H9 (cell line): ENCODE measurements at regions not wholly inside any gene's neighbourhood (a gene's known extent, or its start where the extent isn't known, plus 50 kb on each side); places are given as distances from the start of the nearest gene placed in this dataset.

Experiments
- DNase-seq: peaks from one replicate; pipeline ENCODE4 v3.0.0-alpha.2; 2017
- H2AFZ ChIP-seq: one replicate; pipeline ENCODE4 v1.6.1; 2013; ENCODE audit warnings: mild to moderate bottlenecking, low read length, control low read depth, moderate library complexity
- H2AK5ac ChIP-seq: 2 replicates; pipeline ENCODE4 v1.6.1; 2013; ENCODE audit warnings: low read length, control low read depth, mixed read lengths; ENCODE audit not compliant: insufficient read length
- H2BK120ac ChIP-seq: one replicate; pipeline ENCODE4 v1.6.1; 2013; ENCODE audit warnings: low read depth, mild to moderate bottlenecking, low read length, control low read depth, inconsistent platforms; ENCODE audit not compliant: poor library complexity, severe bottlenecking
- H2BK12ac ChIP-seq: 2 replicates; pipeline ENCODE4 v1.6.1; 2013; ENCODE audit warnings: low read length, control low read depth, mixed read lengths, low read depth; ENCODE audit not compliant: insufficient read length
- H2BK15ac ChIP-seq: 2 replicates; pipeline ENCODE4 v1.6.1; 2013; ENCODE audit warnings: low read depth, low read length, control low read depth
- H2BK20ac ChIP-seq: one replicate; pipeline ENCODE4 v1.6.1; 2013; ENCODE audit warnings: low read depth, mild to moderate bottlenecking, low read length, control low read depth, inconsistent platforms; ENCODE audit not compliant: poor library complexity, severe bottlenecking
- H2BK5ac ChIP-seq: 2 replicates; pipeline ENCODE4 v1.6.1; 2013; ENCODE audit warnings: low read length, control low read depth, mixed read lengths; ENCODE audit not compliant: insufficient read length
- H3K14ac ChIP-seq: 2 replicates; pipeline ENCODE4 v1.6.1; 2013; ENCODE audit warnings: low read length, control low read depth; ENCODE audit not compliant: insufficient read depth
- H3K18ac ChIP-seq: 2 replicates; pipeline ENCODE4 v1.6.1; 2013; ENCODE audit warnings: low read depth, mild to moderate bottlenecking, mixed read lengths, low read length, control low read depth; ENCODE audit not compliant: insufficient read length
- H3K23ac ChIP-seq: 2 replicates; pipeline ENCODE4 v1.6.1; 2013; ENCODE audit warnings: low read length, control low read depth, mixed read lengths, low read depth; ENCODE audit not compliant: insufficient read length
- H3K23me2 ChIP-seq: 2 replicates; pipeline ENCODE4 v1.6.1; 2013; ENCODE audit warnings: low read depth, mild to moderate bottlenecking, mixed read lengths, low read length, control low read depth; ENCODE audit not compliant: insufficient read length, poor library complexity, severe bottlenecking
- H3K27ac ChIP-seq: 2 replicates; pipeline ENCODE4 v1.5.1; 2013; ENCODE audit warnings: low read length, control low read depth, mixed read lengths, low read depth; ENCODE audit not compliant: insufficient read length
- H3K27me3 ChIP-seq: 2 replicates; pipeline ENCODE4 v1.6.1; 2013; ENCODE audit warnings: low read length, control low read depth, inconsistent platforms; ENCODE audit not compliant: insufficient read depth
- H3K4ac ChIP-seq: 2 replicates; pipeline ENCODE4 v1.6.1; 2013; ENCODE audit warnings: low read depth, mild to moderate bottlenecking, control low read depth, inconsistent platforms, low read length, moderate library complexity
- H3K4me1 ChIP-seq: 2 replicates; pipeline ENCODE4 v1.6.1; 2013; ENCODE audit warnings: low read length, control low read depth, inconsistent platforms; ENCODE audit not compliant: insufficient read depth
- H3K4me2 ChIP-seq: 2 replicates; pipeline ENCODE4 v1.6.1; 2013; ENCODE audit warnings: low read length, control low read depth, mixed read lengths; ENCODE audit not compliant: insufficient read length, insufficient read depth
- H3K56ac ChIP-seq: 2 replicates; pipeline ENCODE4 v1.6.1; 2013; ENCODE audit warnings: low read depth, mild to moderate bottlenecking, mixed read lengths, low read length, control low read depth; ENCODE audit not compliant: insufficient read length
- H3K79me1 ChIP-seq: 2 replicates; pipeline ENCODE4 v1.6.1; 2013; ENCODE audit warnings: low read depth, mild to moderate bottlenecking, moderate library complexity, low read length, control low read depth, inconsistent platforms; ENCODE audit not compliant: insufficient read depth, poor library complexity, severe bottlenecking
- H3K79me2 ChIP-seq: 2 replicates; pipeline ENCODE4 v1.6.1; 2013; ENCODE audit warnings: low read length, control low read depth, inconsistent platforms; ENCODE audit not compliant: insufficient read depth
- H3K9ac ChIP-seq: 2 replicates; pipeline ENCODE4 v1.6.1; 2013; ENCODE audit warnings: low read length, control low read depth, mixed read lengths; ENCODE audit not compliant: insufficient read length; ENCODE audit errors: extremely low read depth
- H3K9me3 ChIP-seq: one replicate; pipeline ENCODE4 v1.6.1; 2013; ENCODE audit warnings: low read depth, low read length, inconsistent platforms; ENCODE audit not compliant: control insufficient read depth
- H3T11ph ChIP-seq: one replicate; pipeline ENCODE4 v1.6.1; 2013; ENCODE audit warnings: mild to moderate bottlenecking, low read length, control low read depth, inconsistent platforms
- H4K20me1 ChIP-seq: one replicate; pipeline ENCODE4 v1.6.1; 2013; ENCODE audit not compliant: control insufficient read depth, insufficient read length, insufficient read depth
- H4K5ac ChIP-seq: 2 replicates; pipeline ENCODE4 v1.6.1; 2013; ENCODE audit warnings: low read depth, mild to moderate bottlenecking, mixed read lengths, low read length, control low read depth; ENCODE audit not compliant: insufficient read length
- H4K8ac ChIP-seq: replicated peaks from 2 replicates; pipeline ENCODE4 v1.6.1; 2013; ENCODE audit warnings: low read length, control low read depth, mixed read lengths, low read depth; ENCODE audit not compliant: insufficient read length
- H4K91ac ChIP-seq: 2 replicates; pipeline ENCODE4 v1.6.1; 2013; ENCODE audit warnings: low read depth, mild to moderate bottlenecking, moderate library complexity, mixed read lengths, low read length, control low read depth; ENCODE audit not compliant: insufficient read length
- H3K27ac Mint-ChIP-seq, 3 experiments: 2 replicates in 2 of 3; 3 replicates in 1 of 3; pipeline ENCODE4 v1.8.0; 2020 to 2021; ENCODE audit warnings: mixed read lengths in 3 of 3, mild to moderate bottlenecking in 1 of 3, moderate library complexity in 1 of 3
- H3K27me3 Mint-ChIP-seq: 2 replicates; pipeline ENCODE4 v1.8.0; 2021; ENCODE audit warnings: low read depth, mild to moderate bottlenecking, moderate library complexity, mixed read lengths
- H3K36me3 Mint-ChIP-seq, 3 experiments: 2 replicates in 2 of 3; 3 replicates in 1 of 3; pipeline ENCODE4 v1.8.0; 2020 to 2021; ENCODE audit warnings: low read depth in 3 of 3, mixed read lengths in 3 of 3; ENCODE audit not compliant: insufficient read depth in 1 of 3
- H3K4me1 Mint-ChIP-seq, 2 experiments: 2 replicates each; pipeline ENCODE4 v1.8.0; 2020; ENCODE audit warnings: mixed read lengths in 2 of 2
- H3K4me3 Mint-ChIP-seq, 2 experiments: 2 replicates in 1 of 2; 3 replicates in 1 of 2; pipeline ENCODE4 v1.8.0; 2020 to 2021; ENCODE audit warnings: mild to moderate bottlenecking in 2 of 2, mixed read lengths in 2 of 2, moderate library complexity in 1 of 2
- H3K9me3 Mint-ChIP-seq, 2 experiments: 2 replicates in 1 of 2; 3 replicates in 1 of 2; pipeline ENCODE4 v1.8.0; 2020; ENCODE audit warnings: mild to moderate bottlenecking in 2 of 2, mixed read lengths in 2 of 2, moderate library complexity in 1 of 2
- CTCF ChIP-seq: fragments of 200-600 bp; sonication (generic); conservative IDR thresholded peaks from 3 replicates; pipeline ENCODE4 v1.8.0; 2021; ENCODE audit warnings: antibody characterized with exemption, mild to moderate bottlenecking
- WGBS: extraction: QIAGEN DNeasy Blood & Tissue Kit; methylation state at CpG from one replicate; pipeline ENCODE4 v1.1.7; 2013; ENCODE audit warnings: missing lambda C conversion rate, low lambda C conversion rate, mixed read lengths; ENCODE audit not compliant: insufficient read length; ENCODE audit errors: extremely low coverage; 5-methylcytosine and 5-hydroxymethylcytosine counted together

DNA sequence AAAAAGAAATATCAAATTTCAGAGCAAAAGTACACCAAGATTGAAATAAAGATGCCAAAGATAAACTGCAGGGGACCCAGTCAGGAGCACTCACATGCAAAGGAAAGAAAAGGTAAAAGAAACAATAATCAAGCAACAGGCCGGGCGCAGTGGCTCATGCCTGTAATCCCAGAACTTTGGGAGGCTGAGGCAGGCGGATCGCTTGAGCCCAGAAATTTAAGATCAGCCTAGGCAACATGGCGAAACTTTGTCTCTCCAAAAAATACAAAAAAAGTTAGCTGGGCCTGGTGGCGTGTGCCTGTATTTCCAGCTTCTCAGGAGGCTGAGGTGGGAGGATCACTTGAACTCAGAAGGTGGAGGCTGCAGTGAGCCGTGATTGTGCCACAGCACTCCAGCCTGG is 107.6 kb upstream of the SMURF2 start:
- Histone ChIP-seq H3K18ac (no peak overlapping the region), H3K4me2 (no peak overlapping the region), H3K4ac (no peak overlapping the region), H3K14ac (no peak overlapping the region), H2BK120ac (no peak overlapping the region), H2AK5ac (no peak overlapping the region), H4K91ac (no peak overlapping the region), H3K9ac (no peak overlapping the region), H3K27ac (no peak overlapping the region), H3K23ac (no peak overlapping the region), H3K9me3 (no peaks in the 10 kb centered on the region), H3K23me2 (peaks cover 9% of the 10 kb centered on the region), H2BK15ac (no peak overlapping the region), H2BK12ac (no peak overlapping the region), H2AFZ (no peak overlapping the region), H3K27me3 (no peaks in the 10 kb centered on the region), H2BK20ac (no peak overlapping the region), H3K79me1 (no peaks in the 10 kb centered on the region), H3K79me2 (no peaks in the 10 kb centered on the region), H3K4me1 (no peaks in the 10 kb centered on the region), H3T11ph (no peak overlapping the region), H4K8ac (no peak overlapping the region), H4K20me1 (no peaks in the 10 kb centered on the region), H4K5ac (no peak overlapping the region), H3K56ac (no peak overlapping the region), H2BK5ac (no peak overlapping the region)
- TF ChIP-seq CTCF: no peak
- peaks cover 3% of the 10 kb centered on the region for H3K27me3 Mint-ChIP-seq
- no peak for DNase-seq
- WGBS: no CpG with 5 or more reads among the region's 7 CpGs
- peaks cover 0 to under 1% (median 0%) of the 10 kb centered on the region in 3 experiments; a peak in 1 of 7 replicates for H3K36me3 Mint-ChIP-seq
- H3K4me1 Mint-ChIP-seq: peaks cover 4% of the 10 kb centered on the region in 2 experiments
- H3K4me3 Mint-ChIP-seq: no peak overlapping the region
- H3K9me3 Mint-ChIP-seq: no peaks in the 10 kb centered on the region
- H3K27ac Mint-ChIP-seq: no peak overlapping the region
